ACHN (cell line): ENCODE measurements at regions not wholly inside any gene's neighbourhood (a gene's known extent, or its start where the extent isn't known, plus 50 kb on each side); places are given as distances from the start of the nearest gene placed in this dataset.

Experiments
- DNase-seq: peaks from one replicate; pipeline ENCODE4 v3.0.0-alpha.2; 2015
- in situ Hi-C: cut with HindIII; loops from 2 replicates; pipeline ENCODE4 v1.10.0; 2017; ENCODE audit warnings: low sequenced_read_pairs, low pct_ligation_motif_present, low pct_unique_long_range_greater_than_20kb

DNA sequence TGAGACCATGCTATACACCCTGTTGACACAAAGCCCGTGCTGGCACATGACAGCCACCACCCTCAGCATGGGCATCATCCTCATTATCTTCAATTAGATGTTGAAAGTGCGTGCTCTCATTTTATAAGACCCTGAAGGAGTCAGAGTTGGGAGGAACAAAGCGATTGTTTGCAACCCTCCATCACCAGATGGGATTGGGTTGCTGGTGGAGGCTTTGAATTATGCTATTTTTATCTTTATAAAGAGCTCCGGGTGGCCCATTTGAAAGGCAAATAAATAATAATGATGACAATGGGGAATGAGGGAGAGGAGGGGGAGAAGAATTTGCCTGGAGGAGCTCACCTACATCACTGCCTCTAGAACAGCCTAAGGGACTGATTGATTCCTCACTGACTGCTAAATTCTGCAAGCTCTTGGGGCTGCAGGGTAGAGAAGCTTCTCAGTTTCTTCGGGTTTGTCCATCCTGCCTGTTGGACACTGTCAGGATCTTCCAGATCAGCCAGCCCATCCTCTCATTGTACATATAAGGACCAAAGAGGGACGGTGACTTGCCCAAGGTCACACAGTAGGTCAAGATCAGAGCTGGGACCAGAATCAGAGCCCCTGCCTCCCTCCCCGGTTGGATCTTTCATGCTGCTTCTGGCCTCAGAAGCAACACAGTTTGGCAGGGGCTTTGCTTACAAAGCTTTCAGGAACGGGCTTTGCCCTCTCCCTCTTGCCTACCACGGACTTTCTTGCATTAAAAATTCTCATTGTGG is 130.9 kb upstream of the ZBTB40 start:
- in situ Hi-C loops = no loop called here
- DNase-seq = no peak

DNA sequence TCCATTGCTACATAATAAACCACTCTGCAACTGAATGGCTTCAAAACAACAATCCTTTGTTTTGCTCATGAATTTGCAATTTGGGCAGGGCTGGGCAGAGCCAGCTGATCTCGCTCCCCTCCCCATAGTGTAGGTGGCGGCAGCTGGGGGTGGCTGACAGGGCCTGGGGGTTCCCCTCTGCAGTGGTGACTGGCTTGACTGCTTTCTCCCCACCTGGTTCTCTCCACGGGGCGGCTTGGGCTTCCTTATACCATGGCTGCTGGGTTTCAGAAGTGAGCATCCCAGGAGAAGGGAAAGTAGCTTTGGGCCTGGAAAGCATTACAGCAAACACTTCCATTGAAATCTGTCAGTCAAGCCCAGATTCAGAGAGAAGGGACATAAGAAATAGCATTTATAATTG is 129.7 kb upstream of the ZBTB40 start:
- in situ Hi-C loops = no loop called here
- DNase-seq = no peak

DNA sequence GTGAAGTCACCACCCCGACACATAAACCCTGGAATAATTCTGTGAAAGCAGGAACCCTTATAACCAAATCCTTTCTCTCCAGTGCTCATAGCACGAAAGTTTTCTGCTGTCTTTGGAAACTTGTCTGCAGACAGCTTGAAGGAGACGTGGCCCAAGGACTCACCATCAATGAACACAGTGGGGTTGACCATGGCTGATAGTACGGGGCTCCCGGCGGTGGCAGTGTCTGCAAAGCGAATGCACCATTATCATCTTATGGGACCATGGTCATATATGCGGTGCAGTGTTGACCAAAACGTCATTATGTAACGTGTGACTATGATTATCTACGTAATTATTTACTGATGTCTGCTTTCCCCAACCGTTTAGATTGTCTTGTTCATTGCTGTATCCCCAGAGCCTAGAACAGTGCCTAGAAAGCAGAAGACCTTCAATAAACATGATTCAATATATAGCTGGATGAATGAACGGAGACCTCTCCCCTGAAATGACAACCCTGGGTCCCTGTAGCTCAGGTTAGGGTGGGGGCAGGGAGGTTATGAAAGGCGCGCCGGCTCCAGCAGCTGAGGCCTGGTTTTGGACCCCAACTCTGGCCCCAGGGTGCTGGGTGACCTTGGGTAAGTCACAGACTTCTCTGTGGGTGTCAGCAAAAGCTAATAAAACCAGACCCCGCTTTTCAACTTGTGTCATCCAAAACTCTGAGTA is 128.4 kb upstream of the ZBTB40 start:
- in situ Hi-C loops = no loop called here

DNA sequence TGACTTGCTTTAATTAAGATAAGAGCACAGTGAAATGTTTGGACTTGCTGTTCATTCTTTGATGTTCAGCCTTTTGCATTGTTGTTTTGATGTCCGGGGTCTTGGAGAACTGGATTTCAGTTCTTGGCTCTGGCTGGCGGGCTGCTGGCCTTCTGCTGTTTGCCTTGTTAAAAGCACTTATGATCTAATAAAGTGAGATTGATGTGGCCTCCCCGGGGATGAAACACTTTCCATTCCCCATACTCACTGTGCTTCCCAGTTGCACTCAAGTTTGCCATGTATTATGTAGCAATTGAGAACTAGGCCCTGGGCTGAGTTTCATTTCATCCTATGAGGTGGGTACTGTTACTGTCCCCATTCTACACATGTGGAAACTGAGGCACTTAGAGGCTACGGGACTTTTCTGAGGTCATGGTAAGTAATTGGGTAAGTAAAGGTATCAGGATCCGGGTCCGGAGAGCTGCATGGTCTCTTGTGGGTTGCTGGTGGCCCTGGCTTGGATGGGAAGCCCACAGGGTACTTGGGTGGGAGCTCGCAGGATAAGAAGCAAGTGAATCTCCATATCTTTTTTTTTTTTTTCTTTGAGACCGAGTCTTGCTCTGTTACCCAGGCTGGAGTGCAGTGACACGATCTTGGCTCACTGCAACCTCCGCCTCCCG is 127.7 kb upstream of the ZBTB40 start:
- in situ Hi-C loops = no loop called here

More for the DNA sequence above, 128.4 kb upstream of the ZBTB40 start:
- no peak for DNase-seq

DNA sequence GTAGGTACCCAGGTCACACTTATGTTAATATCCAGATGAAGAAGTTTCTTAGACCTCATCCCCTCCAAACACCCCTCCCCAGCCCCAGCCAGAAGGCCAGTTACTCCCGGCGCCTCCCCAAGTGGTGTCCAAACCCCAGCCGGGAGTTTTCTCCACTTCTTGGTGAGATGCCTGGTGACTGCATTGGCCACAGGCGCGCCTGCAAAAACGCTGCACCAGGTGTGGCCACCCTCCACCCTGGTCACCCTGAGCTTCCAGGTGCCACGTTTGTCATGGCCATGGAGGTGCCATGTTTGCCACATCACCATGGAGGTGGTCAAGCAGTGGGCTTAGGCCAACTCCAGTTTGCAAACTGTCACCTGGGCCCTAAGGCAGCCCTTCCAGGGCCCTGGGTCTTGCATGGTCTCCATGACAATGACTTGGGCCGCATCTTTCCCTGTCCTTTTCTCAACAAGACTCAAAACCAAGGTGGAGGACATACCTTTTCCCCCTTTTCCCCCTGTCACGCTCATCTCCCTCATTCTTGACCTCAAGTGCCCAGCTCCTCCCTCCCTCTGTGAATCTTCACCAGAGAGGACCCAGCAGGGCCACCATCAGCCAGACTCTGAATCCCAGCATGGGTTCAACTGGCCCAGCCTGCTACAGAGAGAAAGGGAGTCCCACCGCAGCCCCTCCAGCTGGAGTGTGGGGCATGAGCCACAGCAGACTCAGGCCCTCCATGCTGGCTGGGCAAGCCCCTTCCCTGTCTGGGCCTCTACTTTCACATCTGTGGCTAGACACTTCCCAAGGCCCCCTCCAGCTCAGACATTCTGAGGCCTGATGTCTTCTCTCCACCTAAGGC is 125.9 kb upstream of the ZBTB40 start:
- DNase-seq = no peak
- in situ Hi-C loops = no loop called here

More for the DNA sequence above, 127.7 kb upstream of the ZBTB40 start:
- DNase-seq = no peak

DNA sequence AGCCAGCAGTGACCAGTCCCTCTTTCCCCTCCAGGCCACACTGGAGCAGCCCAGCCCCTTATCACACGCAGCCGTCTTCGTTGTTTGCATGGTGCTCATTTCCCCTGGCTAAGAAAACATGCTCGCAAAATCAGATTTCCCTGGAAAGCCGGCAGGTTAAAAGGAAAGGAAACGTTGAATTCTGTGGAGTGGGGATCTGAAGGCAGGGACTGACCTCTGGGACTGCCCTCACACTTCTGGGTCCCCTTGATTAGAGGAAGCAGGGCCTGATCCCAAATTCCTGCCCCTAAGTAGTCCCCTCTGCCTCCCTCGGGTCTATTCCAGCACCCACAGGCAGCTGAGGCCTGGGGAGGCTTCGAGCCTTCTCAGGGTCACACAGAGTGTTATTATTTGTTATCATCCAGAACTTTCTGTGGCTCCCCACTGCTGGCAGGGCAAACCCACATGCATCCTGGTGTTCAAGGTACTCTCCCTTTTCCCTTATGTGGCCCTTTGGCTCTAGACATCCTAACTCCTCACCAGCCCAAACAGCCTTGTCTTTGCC is 125.2 kb upstream of the ZBTB40 start:
- no peak for DNase-seq
- in situ Hi-C loops = no loop called here

DNA sequence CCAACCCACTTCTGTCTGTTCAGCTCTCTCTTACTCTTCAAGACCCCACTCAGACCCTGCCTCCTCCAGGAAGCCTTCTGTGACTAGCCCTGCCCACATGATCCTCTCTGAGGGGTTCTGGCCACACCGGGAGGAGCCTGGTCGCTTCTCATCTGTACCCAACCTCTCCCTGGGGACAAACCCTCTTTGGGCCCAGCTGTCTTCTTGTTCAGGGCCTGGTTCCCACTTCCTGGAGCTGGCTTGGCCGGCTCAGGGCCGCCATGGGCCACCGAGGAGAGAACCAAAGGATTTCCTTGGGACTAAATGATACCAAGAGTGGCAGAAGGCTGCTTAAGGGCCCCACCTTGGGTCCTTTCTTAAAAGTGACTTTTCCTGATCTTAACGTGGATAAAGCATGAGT is 124.7 kb upstream of the ZBTB40 start:
- in situ Hi-C loops = no loop called here
- no peak for DNase-seq

DNA sequence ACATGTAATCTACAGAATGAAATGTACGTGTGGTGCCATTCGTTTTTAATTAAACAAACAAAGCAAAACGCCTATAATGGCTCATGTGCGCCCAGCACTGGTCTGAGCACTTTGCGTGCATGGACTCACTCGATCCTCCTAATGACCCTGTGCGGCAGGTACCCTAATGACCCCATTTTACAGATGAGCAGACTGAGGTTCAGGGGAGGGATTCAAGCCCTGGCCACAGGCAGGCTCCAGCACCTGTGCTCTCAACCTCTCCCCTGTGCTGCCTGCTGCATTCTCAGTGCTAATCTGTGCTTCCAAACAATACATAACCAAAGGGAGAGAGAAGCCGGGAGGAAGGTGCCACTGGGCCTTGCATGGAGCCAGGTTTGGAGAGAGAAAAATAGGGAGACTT is 124.2 kb upstream of the ZBTB40 start:
- in situ Hi-C loops = no loop called here
- DNase-seq = no peak

DNA sequence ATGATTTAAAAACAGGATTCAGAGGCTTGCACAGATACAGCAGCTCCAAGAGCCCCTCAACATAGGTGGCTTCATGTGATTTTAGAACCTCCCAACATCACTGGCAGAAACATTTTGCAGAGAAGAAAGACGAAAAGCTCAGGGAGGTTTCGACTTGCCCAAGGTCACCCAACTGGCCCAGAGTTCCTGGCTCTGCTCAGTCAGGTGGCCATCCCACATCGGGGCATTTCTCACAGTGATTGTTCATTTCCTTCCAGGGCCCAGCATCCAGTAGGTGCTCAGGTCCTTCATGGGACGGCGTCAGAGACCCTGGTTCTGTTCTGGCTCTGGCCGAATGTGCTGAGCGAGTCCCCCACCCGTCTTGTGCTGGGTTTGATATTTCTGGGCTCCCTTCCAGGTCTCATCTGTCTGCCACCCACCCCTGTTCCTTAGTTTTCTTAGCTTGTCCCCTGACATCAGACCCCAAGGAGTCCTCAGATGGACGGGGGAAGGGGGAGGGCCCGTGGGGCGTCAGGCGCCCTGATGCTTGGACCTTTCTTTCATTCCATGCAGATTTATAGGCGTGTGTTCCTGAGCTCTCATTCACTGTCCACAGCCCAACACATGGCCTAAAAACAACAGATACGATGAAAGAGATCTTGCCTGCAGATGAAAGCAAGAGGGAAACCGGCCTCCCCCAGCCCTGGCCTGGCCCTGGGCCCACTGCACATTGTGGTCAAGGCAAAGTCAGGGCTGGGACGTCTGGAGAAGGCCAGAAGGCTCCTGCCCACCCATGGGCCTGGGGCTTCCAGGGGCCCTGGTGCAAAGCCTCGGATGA is 123.1 kb upstream of the ZBTB40 start:
- in situ Hi-C loops = no loop called here
- DNase-seq = no peak

DNA sequence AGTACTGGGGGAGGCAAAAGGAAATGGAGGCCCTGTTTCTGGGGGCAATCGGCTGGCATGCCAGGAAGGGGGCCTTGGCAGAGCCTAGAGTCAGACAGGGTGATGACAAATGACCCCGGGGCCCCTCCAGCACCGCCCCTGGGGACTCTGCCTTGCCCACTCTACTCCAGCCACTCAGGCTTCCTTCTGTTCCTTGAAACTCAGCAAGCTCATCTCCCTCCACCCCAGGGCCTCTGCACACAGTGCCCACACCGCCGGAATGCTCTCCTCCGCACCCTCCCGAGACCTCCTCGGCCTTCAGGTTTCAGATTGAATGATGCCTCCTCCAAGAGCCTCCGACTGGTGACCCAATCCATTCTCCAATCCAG is 122.5 kb upstream of the ZBTB40 start:
- in situ Hi-C loops = no loop called here
- DNase-seq = no peak

DNA sequence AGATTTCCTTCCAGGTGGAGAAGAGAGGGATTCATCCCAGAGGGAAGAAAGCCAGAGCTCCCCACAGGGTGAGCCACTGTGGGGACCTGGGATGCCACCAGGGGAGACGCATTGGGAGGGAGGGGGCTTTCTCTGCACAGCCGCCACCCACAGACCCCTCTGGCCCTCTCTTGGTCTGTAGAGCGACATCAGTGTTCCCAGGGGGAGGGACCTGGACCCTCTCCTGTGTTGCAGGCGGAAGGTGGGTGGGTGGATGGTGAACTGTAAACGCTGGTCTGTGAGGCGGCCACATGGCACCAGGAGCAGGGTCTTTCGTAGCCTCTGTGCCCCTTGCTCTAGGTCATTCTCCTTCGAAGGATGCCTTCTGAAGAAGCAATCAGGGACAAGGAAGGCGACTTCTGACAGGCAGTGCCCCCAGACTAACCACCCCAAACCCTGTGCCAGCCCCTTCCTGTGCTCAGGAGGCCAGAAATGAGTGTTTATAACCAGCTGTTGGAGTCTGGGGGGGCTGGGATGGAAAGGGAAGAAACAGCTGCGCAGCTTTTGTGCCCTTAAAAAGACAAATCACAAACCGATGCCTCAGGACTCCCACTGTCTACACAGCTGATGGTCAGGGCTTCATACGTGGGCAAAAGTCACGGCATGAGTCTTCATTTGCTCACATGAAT is 121.4 kb upstream of the ZBTB40 start:
- in situ Hi-C loops = no loop called here

DNA sequence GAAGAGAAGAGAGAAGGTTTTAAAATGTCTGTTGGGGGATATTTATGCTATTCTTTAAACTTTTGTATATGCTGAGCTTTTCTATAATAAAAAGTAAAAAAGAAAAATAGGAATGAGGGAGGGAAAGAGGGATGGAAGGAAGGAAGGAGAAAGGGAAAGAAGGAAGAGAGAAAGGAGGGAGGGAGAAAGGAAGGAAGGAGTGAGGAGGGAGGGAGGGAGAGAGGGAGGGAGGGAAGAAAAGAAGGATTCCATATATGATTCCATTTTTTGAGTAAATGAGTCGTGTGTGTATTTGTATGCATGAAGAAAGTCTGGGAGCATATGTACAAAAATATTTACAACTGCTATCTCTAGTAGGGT is 120.9 kb upstream of the ZBTB40 start:
- DNase-seq = no peak
- in situ Hi-C loops = no loop called here

More for the DNA sequence above, 121.4 kb upstream of the ZBTB40 start:
- no peak for DNase-seq

DNA sequence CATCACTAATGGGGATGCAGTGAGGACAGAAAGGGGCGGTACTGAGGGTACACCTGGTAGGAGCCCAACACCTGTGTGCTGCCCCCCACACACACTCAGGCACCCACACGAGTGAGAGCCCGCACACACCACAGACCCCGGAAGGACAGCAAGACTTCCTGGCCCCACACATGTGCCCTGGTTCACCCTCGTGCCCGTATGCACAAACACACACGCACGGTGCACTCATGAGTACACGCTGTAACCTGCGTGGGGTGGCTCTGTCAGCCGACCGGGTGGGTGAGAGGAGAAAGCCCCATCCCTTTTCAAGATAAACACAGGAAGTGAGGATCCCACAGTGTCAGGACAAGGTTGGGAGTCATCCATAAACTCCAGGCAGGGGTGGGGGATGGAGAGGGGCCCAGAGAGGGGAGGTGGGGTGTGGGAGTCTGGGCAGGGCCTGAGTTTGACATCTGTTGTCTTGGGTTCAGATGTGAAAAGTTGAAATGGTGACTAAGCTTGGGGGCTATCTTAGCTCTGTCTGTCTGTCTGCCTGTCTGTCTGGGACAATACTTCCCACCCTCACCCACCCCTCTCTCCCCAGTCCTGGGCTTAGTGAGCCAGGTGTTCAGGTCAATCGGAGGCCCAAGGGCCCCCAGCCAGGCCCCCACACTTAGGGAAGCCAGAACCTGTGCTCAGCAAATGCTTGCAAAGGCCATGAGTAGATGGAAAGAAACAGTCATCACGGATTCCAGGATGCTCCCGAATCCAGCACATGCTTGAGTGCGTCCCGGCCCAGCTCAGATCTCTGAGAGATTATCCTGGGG is 119.8 kb upstream of the ZBTB40 start:
- DNase-seq = no peak
- in situ Hi-C loops = no loop called here

DNA sequence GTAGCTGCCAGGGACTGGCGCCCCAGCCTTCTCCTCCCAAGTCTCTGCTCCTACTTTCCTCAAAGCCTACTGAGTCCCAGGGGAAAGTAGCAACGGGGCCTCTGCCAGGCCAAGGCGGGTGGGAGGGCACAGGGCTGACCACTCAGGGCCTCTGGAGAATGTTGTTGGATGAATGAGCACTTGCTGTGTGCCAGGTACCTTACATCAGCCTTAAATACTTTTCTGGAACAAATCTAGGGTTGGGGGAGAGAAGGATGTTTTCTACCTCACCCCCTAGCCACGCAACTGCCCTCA is 119.3 kb upstream of the ZBTB40 start:
- no peak for DNase-seq
- in situ Hi-C loops = no loop called here

DNA sequence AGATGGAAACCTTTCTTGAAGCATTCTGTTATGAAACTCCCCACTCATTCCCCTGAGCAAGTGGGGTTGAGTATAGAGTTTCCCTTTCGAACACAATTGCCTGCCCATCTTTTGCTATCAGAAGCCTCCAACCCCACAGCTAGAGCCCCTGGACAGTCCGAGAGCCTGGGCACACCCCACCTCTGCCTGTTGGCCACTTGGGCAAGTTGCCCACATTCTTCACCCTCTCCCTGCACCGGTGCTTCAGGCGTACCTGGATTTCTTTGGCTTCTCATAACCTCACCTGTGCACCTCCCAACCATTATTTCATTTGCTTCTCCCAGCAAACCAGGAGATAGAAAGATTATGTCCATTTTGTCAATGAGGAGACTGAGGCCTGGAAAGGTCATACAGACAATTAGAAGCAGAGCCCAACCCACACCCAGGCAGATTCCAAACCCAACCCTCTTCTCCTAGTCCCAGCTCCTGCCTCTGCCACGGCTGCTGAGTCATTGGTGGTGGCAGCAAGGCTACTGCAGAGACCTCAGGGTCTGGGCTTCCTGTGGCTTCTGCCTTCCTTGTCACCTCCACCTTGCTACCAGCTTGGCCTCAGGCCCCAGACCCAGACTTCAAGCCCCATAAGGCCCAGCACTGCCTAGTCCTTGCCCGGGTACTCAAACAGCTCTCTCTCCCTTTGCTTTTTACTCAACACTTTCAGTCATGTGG is 118.7 kb upstream of the ZBTB40 start:
- in situ Hi-C loops = no loop called here
- DNase-seq = no peak

DNA sequence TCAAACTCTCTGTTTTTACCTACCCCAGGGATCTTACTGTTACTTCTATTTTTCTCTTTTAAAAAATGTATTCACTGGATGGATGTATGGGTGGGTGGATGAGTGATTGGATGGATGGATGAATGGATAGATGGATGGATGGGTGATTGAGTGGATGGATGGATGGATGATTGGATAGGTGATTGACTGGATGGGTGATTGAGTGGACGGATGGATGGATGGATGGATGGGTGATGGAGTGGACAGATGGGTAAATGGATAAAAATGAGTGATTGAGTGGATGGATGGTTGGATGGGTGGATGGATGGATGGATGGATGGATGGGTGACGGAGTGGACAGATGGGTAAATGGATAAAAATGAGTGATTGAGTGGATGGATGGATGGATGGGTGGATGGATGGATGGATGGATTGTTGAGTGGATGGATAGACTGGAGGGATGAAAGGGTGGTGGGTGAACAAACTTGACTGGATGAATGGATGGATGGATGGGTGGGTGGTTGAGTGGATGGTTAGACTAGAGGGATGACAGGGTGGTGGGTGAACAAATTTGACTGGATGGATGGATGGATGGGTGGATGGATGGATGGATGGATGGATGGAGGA is 118.0 kb upstream of the ZBTB40 start:
- DNase-seq = no peak
- in situ Hi-C loops = no loop called here
